ENCODE measurements at regions not wholly inside any gene's neighbourhood (a gene's known extent, or its start where the extent isn't known, plus 50 kb on each side); places are given as distances from the start of the nearest gene placed in this dataset.

DNA sequence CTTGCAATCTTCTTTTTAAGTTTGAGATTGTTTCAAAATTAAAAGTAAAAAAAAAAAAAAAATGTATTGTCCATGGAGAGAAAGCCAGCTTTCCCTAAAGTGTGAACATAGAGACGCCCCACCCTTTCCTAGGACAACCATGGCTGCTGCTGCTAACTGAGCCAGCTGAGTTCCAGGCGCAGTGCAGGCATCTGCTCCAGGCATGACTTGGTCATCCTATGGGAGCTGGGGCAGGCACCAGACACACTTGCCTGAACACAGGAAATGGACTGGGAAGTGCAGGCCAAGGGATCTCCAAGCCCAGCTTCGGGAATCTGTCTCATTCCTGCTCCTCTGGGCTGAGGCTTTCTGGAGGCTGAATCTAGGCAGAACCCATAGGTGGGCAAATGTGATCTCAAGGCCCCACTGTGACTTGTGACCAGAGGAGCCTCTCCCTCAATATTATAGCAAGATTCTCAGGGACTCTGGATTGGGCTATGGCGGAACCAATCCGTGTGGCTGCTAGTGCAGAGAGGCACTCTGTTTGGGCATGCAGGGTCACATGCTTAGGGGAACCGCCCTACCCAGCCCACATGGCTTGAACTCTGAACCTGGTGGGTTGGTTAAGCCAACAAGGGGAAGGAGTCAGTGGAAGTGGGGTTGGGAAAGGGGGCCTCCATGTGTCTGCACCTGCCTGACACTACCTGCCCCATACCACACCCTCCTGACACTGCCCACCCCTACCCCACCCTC, 138.2 kb upstream of the CST7 start:
- TF ChIP-seq, protein P1, sequence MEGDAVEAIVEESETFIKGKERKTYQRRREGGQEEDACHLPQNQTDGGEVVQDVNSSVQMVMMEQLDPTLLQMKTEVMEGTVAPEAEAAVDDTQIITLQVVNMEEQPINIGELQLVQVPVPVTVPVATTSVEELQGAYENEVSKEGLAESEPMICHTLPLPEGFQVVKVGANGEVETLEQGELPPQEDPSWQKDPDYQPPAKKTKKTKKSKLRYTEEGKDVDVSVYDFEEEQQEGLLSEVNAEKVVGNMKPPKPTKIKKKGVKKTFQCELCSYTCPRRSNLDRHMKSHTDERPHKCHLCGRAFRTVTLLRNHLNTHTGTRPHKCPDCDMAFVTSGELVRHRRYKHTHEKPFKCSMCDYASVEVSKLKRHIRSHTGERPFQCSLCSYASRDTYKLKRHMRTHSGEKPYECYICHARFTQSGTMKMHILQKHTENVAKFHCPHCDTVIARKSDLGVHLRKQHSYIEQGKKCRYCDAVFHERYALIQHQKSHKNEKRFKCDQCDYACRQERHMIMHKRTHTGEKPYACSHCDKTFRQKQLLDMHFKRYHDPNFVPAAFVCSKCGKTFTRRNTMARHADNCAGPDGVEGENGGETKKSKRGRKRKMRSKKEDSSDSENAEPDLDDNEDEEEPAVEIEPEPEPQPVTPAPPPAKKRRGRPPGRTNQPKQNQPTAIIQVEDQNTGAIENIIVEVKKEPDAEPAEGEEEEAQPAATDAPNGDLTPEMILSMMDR (conservative IDR thresholded peaks at IDR 0.05), result no peak
- TF ChIP-seq ZFX (IDR thresholded peaks at IDR 0.05), result no peak

All from C4-2B (cell line).